Stomach (tissue), 8 donors: ENCODE measurements at regions not wholly inside any gene's neighbourhood (a gene's known extent, or its start where the extent isn't known, plus 50 kb on each side); places are given as distances from the start of the nearest gene placed in this dataset.

ENCODE experiments used
- DNase-seq, 2 donors: peaks; one replicate each; pipeline versions ENCODE4 v3.0.0 to v3.0.0-alpha.2; 2013 to 2019
- H3K27ac ChIP-seq, 5 donors: fragments of 200-600 bp in 4 of 5; sonication (generic) in 4 of 5; one replicate each; pipeline ENCODE4 v1.5.1; 2013 to 2019; ENCODE audit warnings: mild to moderate bottlenecking in 1 of 5, moderate library complexity in 1 of 5
- H3K27me3 ChIP-seq, 3 donors: fragments of 200-600 bp; sonication (generic); one replicate each; pipeline ENCODE4 v1.5.1; 2017 to 2019; ENCODE audit warnings: mixed run types in 1 of 3
- H3K36me3 ChIP-seq, 4 donors: fragments of 200-600 bp; sonication (generic); 1 replicate in 3 of 4; 2 replicates in 1 of 4; pipeline ENCODE4 v1.5.1; 2016 to 2019
- H3K4me1 ChIP-seq, 4 donors: fragments of 200-600 bp; sonication (generic); one replicate each; pipeline ENCODE4 v1.5.1; 2016 to 2019
- H3K4me3 ChIP-seq, 4 donors: fragments of 200-600 bp; sonication (generic) in 3 of 4; one replicate each; pipeline ENCODE4 v1.5.1; 2016 to 2019; ENCODE audit warnings: mild to moderate bottlenecking in 1 of 4
- H3K9me3 ChIP-seq, 4 donors: fragments of 200-600 bp; sonication (generic); one replicate each; pipeline ENCODE4 v1.5.1; 2016 to 2019
- CTCF ChIP-seq, 7 experiments: fragments of 450-650 bp in 4 of 7; fragments of 200-600 bp in 3 of 7; sonication (generic) in 3 of 7; IDR thresholded peaks; one replicate each; pipeline ENCODE4 v1.5.1; 2016 to 2019; ENCODE audit warnings: antibody characterized with exemption in 7 of 7, control low read depth in 2 of 7, mild to moderate bottlenecking in 1 of 7
- EP300 ChIP-seq: sonication (generic); formaldehyde crosslinking; IDR thresholded peaks from one replicate; pipeline ENCODE4 v1.6.1; 2017; ENCODE audit warnings: antibody characterized with exemption
- POLR2A ChIP-seq, 4 donors: fragments of 450-650 bp; IDR thresholded peaks; one replicate each; pipeline ENCODE4 v1.6.1; 2016; ENCODE audit warnings: antibody characterized with exemption in 4 of 4, control low read depth in 2 of 4, mild to moderate bottlenecking in 1 of 4, moderate library complexity in 1 of 4
- POLR2AphosphoS5 ChIP-seq, 3 donors: sonication (generic); formaldehyde crosslinking; IDR thresholded peaks; one replicate each; pipeline ENCODE4 v1.6.1; 2016; ENCODE audit warnings: antibody characterized with exemption in 3 of 3
- WGBS, 5 donors: extraction: QIAGEN DNeasy Blood & Tissue Kit in 3 of 5; methylation state at CpG; one replicate each; pipeline versions ENCODE4 v1.1.5 to v1.1.7; 2013 to 2018; 5-methylcytosine and 5-hydroxymethylcytosine counted together
- intact Hi-C: fragments of 100-400 bp; cut with DNase I; formaldehyde crosslinking; loops from one replicate; pipeline ENCODE4 v1.15.1; 2023; ENCODE audit warnings: low total_unique reads
- donor health status: healthy with polysubstance abuse.
- donor health status: Bipolar disorder and iron deficiency.
- donor health status: healthy.

GRCh38 chr10:2949221-2949947 lies 118.0 kb upstream of the PFKP start:
- WGBS, 5 donors, result 72 to 84% (median 82%) methylated on average over 12 of the region's 12 CpGs
- Histone ChIP-seq H3K36me3 (no peaks in the 10 kb centered on the region), H3K4me1 (no peaks in the 10 kb centered on the region), H3K4me3 (no peak overlapping the region), H3K27me3 (peaks cover 0 to 15% (median 0%) of the 10 kb centered on the region in 3 donors), H3K27ac (no peak overlapping the region), H3K9me3 (no peaks in the 10 kb centered on the region)
- TF ChIP-seq POLR2A (IDR thresholded peaks at IDR 0.05), result no peak
- no peak for DNase-seq
- intact Hi-C loops, result no loop called here

GRCh38 chr10:2948127-2948854 lies 119.1 kb upstream of the PFKP start:
- peaks cover 0 to 15% (median 0%) of the 10 kb centered on the region in 3 donors for H3K27me3 ChIP-seq
- H3K36me3 ChIP-seq, result no peaks in the 10 kb centered on the region
- 80 to 96% (median 92%) methylated on average over 1 of the region's 1 CpG for WGBS, 5 donors

DNA sequence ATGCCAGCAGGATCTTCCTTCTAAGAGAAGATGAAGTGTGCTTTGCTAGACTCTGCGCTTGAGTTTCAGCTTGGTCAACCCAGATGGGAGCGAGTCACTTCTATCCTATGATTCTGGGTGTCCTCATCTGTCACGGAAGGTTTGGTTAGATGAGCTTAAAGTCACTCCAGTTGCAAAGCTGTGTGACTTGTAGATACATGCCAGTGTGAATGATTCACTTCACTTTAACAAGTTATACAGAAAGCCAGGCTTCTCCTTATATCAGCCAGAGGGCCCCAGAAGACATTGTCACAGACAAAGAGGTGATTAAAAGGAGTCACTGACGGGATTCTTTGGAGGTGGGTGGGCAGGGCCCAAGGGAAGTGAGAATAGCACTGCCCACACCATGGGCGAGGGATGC lies 122.6 kb upstream of the PFKP start:
- Histone ChIP-seq H3K9me3 (no peaks in the 10 kb centered on the region), H3K27ac (no peak overlapping the region), H3K27me3 (peaks cover 0 to 18% (median 0%) of the 10 kb centered on the region in 3 donors), H3K36me3 (no peaks in the 10 kb centered on the region), H3K4me1 (no peaks in the 10 kb centered on the region), H3K4me3 (no peak overlapping the region)
- TF ChIP-seq CTCF (IDR thresholded peaks at IDR 0.05) (no peak), EP300 (no peak), POLR2A (IDR thresholded peaks at IDR 0.05) (no peak), POLR2AphosphoS5 (IDR thresholded peaks at IDR 0.05) (no peak)
- intact Hi-C loops, result no loop called here
- WGBS, 5 donors, result 78 to 80% (median 79%) methylated on average over 5 of the region's 5 CpGs
- DNase-seq, result no peak

More at GRCh38 chr10:2948127-2948854, 119.1 kb upstream of the PFKP start:
- Histone ChIP-seq H3K27ac (no peak overlapping the region), H3K9me3 (no peaks in the 10 kb centered on the region), H3K4me3 (no peak overlapping the region), H3K4me1 (no peaks in the 10 kb centered on the region)
- DNase-seq, result no peak
- intact Hi-C loops, result no loop called here
- no peak for TF ChIP-seq EP300
- TF ChIP-seq POLR2A (IDR thresholded peaks at IDR 0.05), result no peak
- TF ChIP-seq CTCF (IDR thresholded peaks at IDR 0.05), result no peak

DNA sequence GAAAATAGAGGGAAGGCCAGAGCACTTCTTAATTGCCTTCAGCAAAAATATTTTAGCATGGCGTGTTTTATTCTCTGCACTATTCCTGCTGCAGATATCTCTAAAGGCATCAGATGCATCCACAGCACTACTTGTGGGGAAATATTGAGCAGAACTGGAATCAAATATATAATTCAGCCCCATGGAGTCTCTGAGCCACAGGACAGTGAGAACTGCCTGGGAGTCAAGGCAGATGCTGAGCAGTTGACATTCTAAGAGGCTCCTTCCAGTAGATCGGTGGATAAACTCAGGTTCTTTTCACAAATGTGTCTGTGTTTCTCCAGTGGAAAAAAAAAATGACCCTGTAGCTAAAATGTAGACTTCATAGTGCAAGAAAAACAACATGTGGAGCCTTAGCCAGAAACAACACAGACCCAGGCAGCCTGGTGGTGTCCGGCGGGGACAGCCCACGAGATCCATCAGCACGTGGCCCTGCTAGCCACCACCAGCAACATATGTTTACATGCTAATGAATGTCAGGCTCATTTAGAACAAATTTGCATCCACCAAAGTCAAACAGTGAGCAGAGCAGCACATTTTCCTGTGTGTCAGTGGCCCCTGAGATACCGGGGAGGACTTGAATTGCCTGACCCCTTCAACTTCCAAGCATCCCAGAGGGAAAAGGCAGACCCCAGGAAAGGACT lies 123.3 kb upstream of the PFKP start:
- no peak overlapping the region for H3K27ac ChIP-seq
- H3K4me3 ChIP-seq, result no peak overlapping the region
- TF ChIP-seq EP300 (no peak), POLR2AphosphoS5 (IDR thresholded peaks at IDR 0.05) (no peak)
- no peaks in the 10 kb centered on the region for H3K9me3 ChIP-seq
- H3K27me3 ChIP-seq, result peaks cover 0 to 14% (median 0%) of the 10 kb centered on the region in 3 donors
- intact Hi-C loops, result no loop called here
- no peaks in the 10 kb centered on the region for H3K4me1 ChIP-seq
- no peaks in the 10 kb centered on the region for H3K36me3 ChIP-seq
- no peak for DNase-seq
- 79 to 85% (median 81%) methylated on average over 7 of the region's 7 CpGs for WGBS, 5 donors

- DNase-seq, result no peak
- Histone ChIP-seq H3K4me3 (no peak overlapping the region), H3K36me3 (no peaks in the 10 kb centered on the region), H3K4me1 (no peaks in the 10 kb centered on the region), H3K9me3 (no peaks in the 10 kb centered on the region), H3K27me3 (peaks cover 0 to 23% (median 0%) of the 10 kb centered on the region in 3 donors), H3K27ac (no peak overlapping the region)
- TF ChIP-seq POLR2AphosphoS5 (IDR thresholded peaks at IDR 0.05), result no peak
- TF ChIP-seq EP300, result no peak
- no peak for TF ChIP-seq POLR2A (IDR thresholded peaks at IDR 0.05)
- no peak for TF ChIP-seq CTCF (IDR thresholded peaks at IDR 0.05)
- intact Hi-C loops, result no loop called here
- whole genome bisulfite sequencing, 5 donors, result 23 to 49% (median 30%) methylated on average over 3 of the region's 3 CpGs
These were observed 124.4 kb upstream of the PFKP start for GRCh38 chr10:2942938-2943337.
